NCI-H69 (cell line): ENCODE measurements at regions not wholly inside any gene's neighbourhood (a gene's known extent, or its start where the extent isn't known, plus 50 kb on each side); places are given as distances from the start of the nearest gene placed in this dataset.
"Not testable (repeated sequence)": the region's sequence is repeated elsewhere in the genome, so short reads cannot be mapped to it uniquely, and the experiment has no call there.

ENCODE experiments used
- DNase-seq: peaks from one replicate; lab custom pipeline; 2025; lab: John Stamatoyannopoulos, UW

DNA sequence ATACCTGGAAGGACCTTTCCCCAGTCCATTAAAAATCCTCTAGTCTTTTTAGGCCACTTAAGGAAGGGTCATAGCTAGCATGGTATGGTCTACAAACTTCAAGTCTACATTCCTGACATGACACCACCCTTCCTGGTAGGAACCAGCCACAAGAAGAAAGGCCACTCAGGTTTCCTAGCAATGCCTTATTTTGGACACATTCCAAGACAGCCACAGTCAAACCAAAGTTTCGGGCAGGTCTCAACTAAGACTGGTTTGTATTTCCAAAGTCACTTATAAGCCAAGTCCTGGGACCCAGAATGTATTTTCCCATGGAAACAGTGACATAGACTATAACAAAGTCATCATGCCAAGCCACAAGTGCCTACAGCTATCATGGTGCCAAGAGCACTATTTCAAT lies 50.6 kb upstream of the SLC44A3 start:
- DNase-seq = no peak

- no peak for DNase-seq
These were observed 52.1 kb upstream of the SLC44A3 start for GRCh38 chr1:94768036-94768435.

DNA sequence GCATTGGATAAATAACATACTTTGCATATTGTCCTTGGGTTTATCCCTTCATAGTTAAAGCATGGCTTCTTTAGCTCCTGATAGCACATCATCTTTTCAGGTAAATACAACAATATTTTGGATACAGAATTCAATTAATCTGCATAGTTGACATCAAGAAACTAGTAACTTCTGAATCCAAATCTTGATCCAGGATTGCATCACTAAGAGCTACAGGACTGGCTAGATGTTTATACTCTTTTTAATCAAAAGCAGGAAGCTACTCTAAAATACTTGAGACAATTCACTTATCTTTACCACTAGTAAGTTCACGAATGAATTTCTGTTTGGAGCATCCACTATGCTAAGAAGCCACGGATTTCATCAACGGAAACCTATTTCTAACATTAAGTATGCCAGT lies 54.2 kb upstream of the SLC44A3 start:
- DNase-seq = no peak

GRCh38 chr1:94759188-94759587 lies 61.0 kb upstream of the SLC44A3 start:
- no peak for DNase-seq

- DNase-seq = peak; percentile 42
These were observed 62.2 kb upstream of the SLC44A3 start for GRCh38 chr1:94757931-94758330.

DNA sequence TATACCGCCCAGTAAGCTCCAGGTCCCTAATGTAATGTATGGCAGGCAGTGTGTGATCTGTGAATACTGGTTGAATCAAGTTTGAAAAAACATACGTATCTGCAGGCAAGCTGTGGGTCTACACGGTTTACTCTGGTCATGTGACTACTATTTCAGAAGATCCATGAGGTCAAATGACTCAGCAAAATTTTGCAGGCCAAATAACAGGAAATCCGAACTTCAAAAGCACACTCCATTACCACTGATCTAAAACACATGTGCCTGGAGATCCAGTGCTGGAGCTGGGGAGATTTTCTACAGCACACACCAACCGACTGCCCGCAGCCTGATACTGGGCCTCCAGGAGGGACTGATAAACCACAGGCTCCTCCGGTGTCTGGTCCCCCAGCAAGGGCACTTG lies 64.5 kb upstream of the SLC44A3 start:
- no peak for DNase-seq

- not testable (repeated sequence) for DNase-seq
These were observed 65.1 kb upstream of the SLC44A3 start for GRCh38 chr1:94755016-94755415.

GRCh38 chr1:94754570-94754969 lies 65.6 kb upstream of the SLC44A3 start:
- no peak for DNase-seq

- DNase-seq = no peak
These were observed 66.1 kb upstream of the SLC44A3 start for GRCh38 chr1:94754095-94754494.

GRCh38 chr1:94753171-94753972 lies 66.8 kb upstream of the SLC44A3 start:
- no peak for DNase-seq

DNA sequence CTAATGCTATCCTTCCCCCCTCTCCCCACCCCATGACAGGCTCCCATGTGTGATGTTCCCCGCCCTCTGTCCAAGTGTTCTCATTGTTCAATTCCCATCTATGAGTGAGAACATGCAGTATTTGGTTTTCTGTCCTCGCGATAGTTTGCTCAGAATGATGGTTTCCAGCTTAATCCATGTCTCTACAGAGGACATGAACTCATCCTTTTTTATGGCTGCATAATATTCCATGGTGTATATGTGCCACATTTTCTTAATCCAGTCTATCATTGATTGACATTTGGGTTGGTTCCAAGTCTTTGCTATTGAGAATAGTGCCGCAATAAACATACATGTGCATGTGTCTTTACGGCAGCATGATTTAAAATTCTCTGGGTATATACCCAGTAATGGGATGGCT lies 68.7 kb upstream of the SLC44A3 start:
- DNase-seq = not testable (repeated sequence)

DNA sequence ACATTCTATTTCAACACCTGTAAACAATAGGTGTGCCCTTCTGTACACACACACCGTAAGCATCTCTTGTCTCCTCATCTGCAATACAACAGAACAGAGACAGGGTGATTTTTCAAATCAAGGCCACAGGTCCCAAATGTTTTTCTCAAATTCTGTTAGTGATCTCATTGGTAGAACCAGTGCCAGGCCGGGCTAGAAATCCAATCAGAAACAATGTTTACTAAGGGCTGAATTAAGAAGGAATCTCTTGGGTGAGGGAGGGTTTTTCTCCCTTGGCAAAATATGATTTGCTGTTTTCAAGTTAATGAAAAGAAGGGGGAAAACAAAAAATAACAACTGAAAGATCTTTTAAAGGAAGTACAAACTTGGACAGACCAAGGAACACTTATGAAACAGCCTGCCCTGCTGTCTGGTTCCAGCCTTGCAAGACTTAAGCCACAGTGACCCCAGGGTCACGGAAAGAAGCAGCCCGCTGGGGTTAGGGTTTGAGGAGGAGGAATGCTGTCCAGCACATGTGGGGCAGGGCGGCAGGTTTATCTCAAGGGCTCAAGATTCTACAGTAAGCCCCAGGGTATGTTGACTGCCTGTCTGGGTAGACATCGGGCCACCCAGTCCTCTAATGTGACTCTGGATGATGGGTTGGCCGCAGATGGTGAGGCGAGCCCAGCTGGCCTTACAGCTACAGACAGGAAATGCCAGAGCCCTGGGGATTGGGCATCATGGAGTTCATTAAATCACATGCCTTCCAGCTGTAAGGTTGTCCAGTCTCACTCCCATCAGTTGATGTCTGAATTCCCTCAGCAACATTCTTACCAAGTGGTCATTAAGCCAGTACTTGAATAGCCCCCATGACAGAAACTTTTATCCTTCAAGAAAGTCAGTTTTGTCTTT lies 73.3 kb upstream of the SLC44A3 start:
- DNase-seq = peak; percentile 17

DNA sequence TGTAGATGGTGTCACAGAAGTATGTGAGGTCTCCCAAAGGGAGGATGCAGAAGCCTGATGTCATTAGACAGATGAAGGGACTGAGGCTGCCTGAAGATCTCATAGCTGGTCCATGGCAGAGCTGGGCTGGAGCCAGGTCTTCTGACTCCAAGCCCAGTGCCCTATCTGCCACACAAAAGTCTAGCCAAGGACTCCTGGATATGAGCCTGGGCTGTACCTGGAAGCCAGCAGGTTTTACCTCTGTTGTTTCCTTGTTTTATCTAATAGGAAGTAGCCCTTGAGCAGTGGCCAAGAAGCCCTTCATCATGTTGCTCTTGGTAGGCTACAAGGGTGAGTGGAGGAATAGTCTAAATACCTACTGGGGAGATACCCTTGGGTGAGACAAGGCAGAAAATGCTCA lies 74.4 kb upstream of the SLC44A3 start:
- DNase-seq = no peak

DNA sequence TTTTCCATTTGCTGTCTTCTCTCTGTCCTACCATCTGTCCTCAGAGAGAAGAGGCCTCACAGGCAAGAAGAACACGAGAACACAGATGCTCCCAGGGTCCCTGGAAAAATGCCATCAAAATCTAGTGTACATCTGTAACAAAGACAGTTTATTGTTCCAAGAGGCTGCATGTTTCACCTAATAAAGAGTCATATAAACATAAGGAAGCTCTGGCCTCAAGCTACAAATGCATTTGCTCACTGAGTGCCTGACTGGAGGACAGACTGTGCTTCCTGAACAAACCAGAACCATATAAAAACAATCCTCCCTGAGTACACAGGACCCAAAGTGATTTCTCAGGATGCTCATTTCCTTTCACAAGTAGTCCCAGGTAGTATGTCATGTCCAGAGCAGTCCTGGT lies 76.3 kb upstream of the SLC44A3 start:
- peak; percentile 41 for DNase-seq

GRCh38 chr1:94741996-94742395 lies 78.2 kb upstream of the SLC44A3 start:
- no peak for DNase-seq

- DNase-seq = no peak
These were observed 78.6 kb upstream of the SLC44A3 start for GRCh38 chr1:94741510-94741909.

DNA sequence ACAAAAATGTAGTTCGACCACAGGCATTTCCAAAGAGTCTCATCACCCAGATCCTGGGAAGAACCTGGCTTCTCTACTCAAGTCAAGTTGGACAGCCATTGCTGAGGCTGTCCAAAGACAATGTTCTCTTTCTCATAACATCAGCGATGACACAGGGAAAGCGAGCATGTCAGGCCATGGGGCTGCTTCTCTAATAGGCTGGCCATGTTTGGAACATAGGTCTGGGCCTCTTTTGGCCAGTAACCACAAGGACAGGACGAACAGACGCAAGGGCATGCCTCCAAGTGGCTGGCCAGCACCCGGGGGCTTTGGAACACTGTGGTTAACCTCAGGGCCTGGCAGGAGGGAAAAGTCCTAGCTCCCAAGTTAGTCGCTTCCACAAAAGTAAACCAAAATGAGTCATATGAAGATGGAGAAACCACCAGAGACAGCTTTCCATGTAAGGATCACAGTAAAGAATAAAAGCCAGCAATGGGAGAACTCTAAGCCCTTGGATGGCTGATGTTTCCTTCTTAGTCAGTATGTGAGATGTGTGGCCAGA lies 80.6 kb upstream of the SLC44A3 start:
- no peak for DNase-seq

DNA sequence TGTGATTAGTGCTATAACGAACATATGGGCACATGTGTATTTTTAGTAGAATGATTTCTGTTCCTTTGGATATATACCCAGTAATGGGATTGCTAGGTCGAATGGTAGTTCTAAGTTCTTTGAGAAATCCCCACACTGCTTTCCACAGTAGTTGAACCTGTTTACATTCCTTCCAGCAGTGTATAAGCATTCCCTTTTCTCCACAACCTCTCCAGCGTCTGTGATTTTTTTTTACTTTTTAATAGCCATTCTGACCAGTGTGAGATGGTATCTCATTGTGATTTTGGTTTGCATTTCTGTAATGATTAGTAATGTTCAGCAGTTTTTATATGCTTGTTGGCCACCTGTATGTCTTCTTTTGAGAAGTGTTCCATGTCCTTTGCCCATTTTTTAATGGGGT lies 81.8 kb upstream of the SLC44A3 start:
- no peak for DNase-seq

- peak; percentile 17 for DNase-seq
These were observed 82.8 kb upstream of the SLC44A3 start for GRCh38 chr1:94737124-94737998.

DNA sequence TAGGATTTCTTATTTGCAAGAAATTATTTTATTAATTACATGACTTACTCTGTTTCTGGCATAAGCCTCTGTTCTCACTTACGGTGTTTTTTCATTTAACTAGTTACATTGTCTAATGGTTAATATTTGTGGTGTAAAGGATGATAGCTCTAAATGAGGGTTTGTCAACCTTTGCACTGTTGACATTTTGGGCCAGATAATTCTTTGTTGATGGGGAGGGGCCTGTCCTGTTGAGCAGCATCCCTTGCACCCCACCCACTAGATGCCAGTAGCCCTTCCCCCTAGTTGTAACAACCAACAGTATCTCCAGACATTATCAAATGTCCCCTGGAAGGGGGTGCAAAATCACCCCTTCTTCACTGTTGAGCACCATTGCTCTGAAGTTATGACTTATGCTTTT lies 83.6 kb upstream of the SLC44A3 start:
- DNase-seq = no peak

DNA sequence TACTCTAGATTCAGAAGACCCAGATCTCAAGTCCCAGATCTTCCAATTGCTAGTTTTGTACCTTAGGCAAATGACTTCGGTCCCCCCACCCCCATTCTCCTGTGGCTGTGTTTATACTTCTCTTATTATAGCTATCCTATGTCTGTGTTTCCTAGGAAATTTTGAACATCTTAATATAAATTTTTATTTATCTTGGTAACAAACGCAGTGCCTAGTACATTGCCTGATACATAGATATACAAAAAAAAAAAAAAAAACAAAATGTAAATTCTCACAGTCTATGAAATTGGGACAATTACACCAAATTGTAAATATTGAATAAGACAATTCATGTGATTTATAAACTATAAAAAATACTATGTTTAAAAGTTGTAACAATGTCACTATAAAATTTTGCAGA lies 84.1 kb upstream of the SLC44A3 start:
- DNase-seq = no peak
